H1 (cell line): ENCODE measurements at regions not wholly inside any gene's neighbourhood (a gene's known extent, or its start where the extent isn't known, plus 50 kb on each side); places are given as distances from the start of the nearest gene placed in this dataset.

Experiments used
- CBX8 ChIP-seq: fragments of 300-800, 300-1000 bp; sonication (generic); IDR thresholded peaks from 2 replicates; pipeline ENCODE4 v1.7.1; 2016; ENCODE audit warnings: low read depth, low read length, borderline replicate concordance
- CREB1 ChIP-seq: IDR thresholded peaks from 2 replicates; pipeline ENCODE4 v1.6.1; 2012; ENCODE audit warnings: inconsistent platforms
- EGR1 ChIP-seq: IDR thresholded peaks from 2 replicates; pipeline ENCODE4 v1.6.1; 2011; ENCODE audit warnings: low read depth, low read length, borderline replicate concordance
- GTF2F1 ChIP-seq: IDR thresholded peaks from 2 replicates; pipeline ENCODE4 v1.6.1; 2012; ENCODE audit warnings: low read depth, low read length, improper control_type of control experiment, borderline replicate concordance
- YY1 ChIP-seq: IDR thresholded peaks from 2 replicates; pipeline ENCODE4 v1.6.1; 2011; ENCODE audit warnings: low read depth, mild to moderate bottlenecking, low read length
- TF ChIP-seq, protein P1 (sequence below): IDR thresholded peaks from 2 replicates; pipeline ENCODE4 v1.6.1; 2012; ENCODE audit warnings: inconsistent platforms

DNA sequence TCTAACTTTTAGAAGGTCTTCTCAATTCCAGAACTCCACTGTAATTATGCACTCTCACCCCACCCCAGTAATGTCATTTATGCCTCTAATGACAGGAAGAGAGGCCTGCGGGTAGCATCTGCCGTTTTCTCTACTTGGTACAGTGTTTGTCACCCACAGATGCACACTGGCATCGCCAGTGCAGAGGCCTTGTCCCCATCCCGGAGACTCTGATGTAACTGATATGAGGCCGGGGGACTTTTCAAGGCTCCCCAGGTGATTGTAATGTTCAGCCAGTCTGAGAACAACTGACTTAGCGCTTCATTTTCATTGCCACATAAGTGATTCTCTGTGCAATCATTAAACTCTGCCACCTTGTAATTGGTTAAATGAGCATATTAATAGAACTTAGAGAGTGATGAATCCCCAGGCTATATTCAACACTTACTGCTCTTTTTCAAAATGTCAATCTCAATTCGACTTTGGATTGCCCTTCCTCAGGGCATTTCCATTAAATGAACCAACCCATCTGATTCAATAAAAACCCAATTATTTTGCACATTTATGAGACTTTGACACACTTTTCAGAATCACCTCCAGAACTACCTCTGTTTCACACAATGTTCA is 113.2 kb downstream of the HERPUD2 start (continued):
- TF ChIP-seq EGR1 (no peak), GTF2F1 (no peak), CREB1 (no peak), CBX8 (no peak), YY1 (no peak)
- TF ChIP-seq, protein P1, sequence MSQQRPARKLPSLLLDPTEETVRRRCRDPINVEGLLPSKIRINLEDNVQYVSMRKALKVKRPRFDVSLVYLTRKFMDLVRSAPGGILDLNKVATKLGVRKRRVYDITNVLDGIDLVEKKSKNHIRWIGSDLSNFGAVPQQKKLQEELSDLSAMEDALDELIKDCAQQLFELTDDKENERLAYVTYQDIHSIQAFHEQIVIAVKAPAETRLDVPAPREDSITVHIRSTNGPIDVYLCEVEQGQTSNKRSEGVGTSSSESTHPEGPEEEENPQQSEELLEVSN: no peak
